HL-60 (cell line): ENCODE measurements at regions not wholly inside any gene's neighbourhood (a gene's known extent, or its start where the extent isn't known, plus 50 kb on each side); places are given as distances from the start of the nearest gene placed in this dataset.

ENCODE experiments used
- GABPA ChIP-seq: IDR thresholded peaks from 2 replicates; pipeline ENCODE4 v1.6.1; 2012; ENCODE audit warnings: low read depth
- TF ChIP-seq, protein P1 (sequence below): IDR thresholded peaks from one replicate; pipeline ENCODE4 v1.5.1; 2011; ENCODE audit warnings: low read length, control low read depth, inconsistent platforms; ENCODE audit not compliant: insufficient read depth
- TF ChIP-seq, protein P2 (sequence below): IDR thresholded peaks from 2 replicates; pipeline ENCODE4 v1.6.1; 2012; ENCODE audit warnings: low read depth; ENCODE audit not compliant: insufficient replicate concordance

- TF ChIP-seq, protein P1, sequence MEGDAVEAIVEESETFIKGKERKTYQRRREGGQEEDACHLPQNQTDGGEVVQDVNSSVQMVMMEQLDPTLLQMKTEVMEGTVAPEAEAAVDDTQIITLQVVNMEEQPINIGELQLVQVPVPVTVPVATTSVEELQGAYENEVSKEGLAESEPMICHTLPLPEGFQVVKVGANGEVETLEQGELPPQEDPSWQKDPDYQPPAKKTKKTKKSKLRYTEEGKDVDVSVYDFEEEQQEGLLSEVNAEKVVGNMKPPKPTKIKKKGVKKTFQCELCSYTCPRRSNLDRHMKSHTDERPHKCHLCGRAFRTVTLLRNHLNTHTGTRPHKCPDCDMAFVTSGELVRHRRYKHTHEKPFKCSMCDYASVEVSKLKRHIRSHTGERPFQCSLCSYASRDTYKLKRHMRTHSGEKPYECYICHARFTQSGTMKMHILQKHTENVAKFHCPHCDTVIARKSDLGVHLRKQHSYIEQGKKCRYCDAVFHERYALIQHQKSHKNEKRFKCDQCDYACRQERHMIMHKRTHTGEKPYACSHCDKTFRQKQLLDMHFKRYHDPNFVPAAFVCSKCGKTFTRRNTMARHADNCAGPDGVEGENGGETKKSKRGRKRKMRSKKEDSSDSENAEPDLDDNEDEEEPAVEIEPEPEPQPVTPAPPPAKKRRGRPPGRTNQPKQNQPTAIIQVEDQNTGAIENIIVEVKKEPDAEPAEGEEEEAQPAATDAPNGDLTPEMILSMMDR = no peak
- TF ChIP-seq, protein P2, sequence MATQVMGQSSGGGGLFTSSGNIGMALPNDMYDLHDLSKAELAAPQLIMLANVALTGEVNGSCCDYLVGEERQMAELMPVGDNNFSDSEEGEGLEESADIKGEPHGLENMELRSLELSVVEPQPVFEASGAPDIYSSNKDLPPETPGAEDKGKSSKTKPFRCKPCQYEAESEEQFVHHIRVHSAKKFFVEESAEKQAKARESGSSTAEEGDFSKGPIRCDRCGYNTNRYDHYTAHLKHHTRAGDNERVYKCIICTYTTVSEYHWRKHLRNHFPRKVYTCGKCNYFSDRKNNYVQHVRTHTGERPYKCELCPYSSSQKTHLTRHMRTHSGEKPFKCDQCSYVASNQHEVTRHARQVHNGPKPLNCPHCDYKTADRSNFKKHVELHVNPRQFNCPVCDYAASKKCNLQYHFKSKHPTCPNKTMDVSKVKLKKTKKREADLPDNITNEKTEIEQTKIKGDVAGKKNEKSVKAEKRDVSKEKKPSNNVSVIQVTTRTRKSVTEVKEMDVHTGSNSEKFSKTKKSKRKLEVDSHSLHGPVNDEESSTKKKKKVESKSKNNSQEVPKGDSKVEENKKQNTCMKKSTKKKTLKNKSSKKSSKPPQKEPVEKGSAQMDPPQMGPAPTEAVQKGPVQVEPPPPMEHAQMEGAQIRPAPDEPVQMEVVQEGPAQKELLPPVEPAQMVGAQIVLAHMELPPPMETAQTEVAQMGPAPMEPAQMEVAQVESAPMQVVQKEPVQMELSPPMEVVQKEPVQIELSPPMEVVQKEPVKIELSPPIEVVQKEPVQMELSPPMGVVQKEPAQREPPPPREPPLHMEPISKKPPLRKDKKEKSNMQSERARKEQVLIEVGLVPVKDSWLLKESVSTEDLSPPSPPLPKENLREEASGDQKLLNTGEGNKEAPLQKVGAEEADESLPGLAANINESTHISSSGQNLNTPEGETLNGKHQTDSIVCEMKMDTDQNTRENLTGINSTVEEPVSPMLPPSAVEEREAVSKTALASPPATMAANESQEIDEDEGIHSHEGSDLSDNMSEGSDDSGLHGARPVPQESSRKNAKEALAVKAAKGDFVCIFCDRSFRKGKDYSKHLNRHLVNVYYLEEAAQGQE = no peak
- TF ChIP-seq GABPA = no peak
Observed at GRCh38 chr2:168403736-168404135, 52.3 kb upstream of the CERS6 start.
